NB4 (cell line): ENCODE measurements at regions not wholly inside any gene's neighbourhood (a gene's known extent, or its start where the extent isn't known, plus 50 kb on each side); places are given as distances from the start of the nearest gene placed in this dataset.

Source experiments
- DNase-seq: peaks from one replicate; pipeline ENCODE4 v3.0.0; 2010; ENCODE audit warnings: low read depth
- H3K4me3 ChIP-seq: one replicate; pipeline ENCODE4 v1.5.1; 2011; ENCODE audit warnings: mild to moderate bottlenecking, low read depth, low read length, moderate library complexity
- CTCF ChIP-seq: IDR thresholded peaks from one replicate; pipeline ENCODE4 v1.5.1; 2012; ENCODE audit warnings: low read depth, low read length
- MAX ChIP-seq: IDR thresholded peaks from 2 replicates; pipeline ENCODE4 v1.6.1; 2011; ENCODE audit warnings: low read depth, low read length
- MYC ChIP-seq: IDR thresholded peaks from 2 replicates; pipeline ENCODE4 v1.6.1; 2011; ENCODE audit warnings: low read depth, low read length
- POLR2A ChIP-seq: IDR thresholded peaks from 2 replicates; pipeline ENCODE4 v1.6.1; 2011; ENCODE audit warnings: mild to moderate bottlenecking; ENCODE audit not compliant: insufficient read length; ENCODE audit errors: extremely low read depth

GRCh38 chr15:31474059-31474868, 147.6 kb downstream of the KLF13 start:
- no peak for TF ChIP-seq CTCF
- no peak for TF ChIP-seq MYC
- no peak for TF ChIP-seq POLR2A
- TF ChIP-seq MAX = no peak
- no peak overlapping the region for H3K4me3 ChIP-seq
- DNase-seq = no peak

- no peak for DNase-seq
Observed at GRCh38 chr15:31476236-31476810, 149.7 kb downstream of the KLF13 start.

GRCh38 chr15:31476866-31477265, 150.2 kb downstream of the KLF13 start:
- no peak for DNase-seq
- no peak for TF ChIP-seq POLR2A
- no peak overlapping the region for H3K4me3 ChIP-seq

More at GRCh38 chr15:31476236-31476810, 149.7 kb downstream of the KLF13 start:
- TF ChIP-seq POLR2A (no peak), MAX (no peak), MYC (no peak), CTCF (no peak)
- no peak overlapping the region for H3K4me3 ChIP-seq

GRCh38 chr15:31477301-31477700, 150.7 kb downstream of the KLF13 start:
- no peak for DNase-seq
- no peak for TF ChIP-seq MYC
- no peak for TF ChIP-seq POLR2A
- TF ChIP-seq MAX = no peak
- no peak for TF ChIP-seq CTCF
- H3K4me3 ChIP-seq = no peak overlapping the region

- TF ChIP-seq POLR2A (no peak), MYC (no peak), MAX (no peak), CTCF (no peak)
- no peak for DNase-seq
- H3K4me3 ChIP-seq = no peak overlapping the region
Observed at GRCh38 chr15:31477851-31478701, 151.4 kb downstream of the KLF13 start.
